Left ventricle myocardium inferior (tissue), 1 donor: ENCODE measurements at regions not wholly inside any gene's neighbourhood (a gene's known extent, or its start where the extent isn't known, plus 50 kb on each side); places are given as distances from the start of the nearest gene placed in this dataset.

Experiments
- DNase-seq: peaks from one replicate; pipeline ENCODE4 v3.0.0-alpha.2; 2020
- H3K27ac ChIP-seq: fragments of 200-600 bp; replicated peaks from 2 replicates; pipeline ENCODE4 v1.8.0; 2021
- H3K27me3 ChIP-seq: fragments of 200-600 bp; 2 replicates; pipeline ENCODE4 v1.8.0; 2021; ENCODE audit warnings: low read depth
- H3K36me3 ChIP-seq: fragments of 200-600 bp; 2 replicates; pipeline ENCODE4 v1.8.0; 2021
- H3K4me1 ChIP-seq: fragments of 200-600 bp; 2 replicates; pipeline ENCODE4 v1.8.0; 2021
- H3K4me3 ChIP-seq: fragments of 200-600 bp; 2 replicates; pipeline ENCODE4 v1.8.0; 2021; ENCODE audit warnings: mild to moderate bottlenecking, moderate library complexity
- H3K9me3 ChIP-seq: fragments of 200-600 bp; replicated peaks from 2 replicates; pipeline ENCODE4 v1.8.0; 2021
- CTCF ChIP-seq: fragments of 200-600 bp; IDR thresholded peaks from 2 replicates; pipeline ENCODE4 v1.8.0; 2021; ENCODE audit warnings: antibody characterized with exemption, mild to moderate bottlenecking, borderline replicate concordance
- intact Hi-C: fragments of 100-400 bp; cut with micrococcal nuclease; formaldehyde crosslinking; loops from one replicate; pipeline ENCODE4 v1.11.0; 2022
- donor health status: DM: no; HTN: yes; CAD: no; lungs with severe emphysema.

GRCh38 chr6:43913375-43914271, 143.6 kb downstream of the VEGFA start:
- no peak for TF ChIP-seq CTCF
- intact Hi-C loops = no loop called here
- DNase-seq = no peak

GRCh38 chr6:43912598-43913371, 142.8 kb downstream of the VEGFA start:
- no peak overlapping the region for H3K4me3 ChIP-seq
- H3K27me3 ChIP-seq = no peaks in the 10 kb centered on the region
- intact Hi-C loops = no loop called here
- H3K9me3 ChIP-seq = no peaks in the 10 kb centered on the region
- peaks cover 10% of the 10 kb centered on the region for H3K4me1 ChIP-seq
- no peak overlapping the region for H3K27ac ChIP-seq
- TF ChIP-seq CTCF = no peak
- no peaks in the 10 kb centered on the region for H3K36me3 ChIP-seq
- DNase-seq = no peak

More at GRCh38 chr6:43913375-43914271, 143.6 kb downstream of the VEGFA start:
- peaks cover 5% of the 10 kb centered on the region for H3K4me1 ChIP-seq
- H3K9me3 ChIP-seq = no peaks in the 10 kb centered on the region
- no peaks in the 10 kb centered on the region for H3K36me3 ChIP-seq
- H3K27ac ChIP-seq = no peak overlapping the region
- H3K27me3 ChIP-seq = no peaks in the 10 kb centered on the region
- H3K4me3 ChIP-seq = no peak overlapping the region

GRCh38 chr6:43912116-43912577, 142.1 kb downstream of the VEGFA start:
- Histone ChIP-seq H3K27ac (no peak overlapping the region), H3K36me3 (no peaks in the 10 kb centered on the region), H3K9me3 (no peaks in the 10 kb centered on the region), H3K4me1 (peaks cover 16% of the 10 kb centered on the region), H3K27me3 (no peaks in the 10 kb centered on the region), H3K4me3 (no peak overlapping the region)
- no peak for DNase-seq
- intact Hi-C loops = no loop called here
- TF ChIP-seq CTCF = no peak

- no peak for TF ChIP-seq CTCF
- intact Hi-C loops = no loop called here
- H3K9me3 ChIP-seq = no peaks in the 10 kb centered on the region
- H3K27me3 ChIP-seq = no peaks in the 10 kb centered on the region
- DNase-seq = no peak
- peaks cover 22% of the 10 kb centered on the region for H3K4me1 ChIP-seq
- no peaks in the 10 kb centered on the region for H3K36me3 ChIP-seq
- H3K4me3 ChIP-seq = no peak overlapping the region
- no peak overlapping the region for H3K27ac ChIP-seq
Observed at GRCh38 chr6:43911354-43912115, 141.5 kb downstream of the VEGFA start.
